Left ventricle myocardium inferior (tissue), 1 donor: ENCODE measurements at regions not wholly inside any gene's neighbourhood (a gene's known extent, or its start where the extent isn't known, plus 50 kb on each side); places are given as distances from the start of the nearest gene placed in this dataset.

ENCODE experiments used
- DNase-seq: peaks from one replicate; pipeline ENCODE4 v3.0.0-alpha.2; 2020
- H3K27ac ChIP-seq: fragments of 200-600 bp; replicated peaks from 2 replicates; pipeline ENCODE4 v1.8.0; 2021
- H3K27me3 ChIP-seq: fragments of 200-600 bp; 2 replicates; pipeline ENCODE4 v1.8.0; 2021; ENCODE audit warnings: low read depth
- H3K36me3 ChIP-seq: fragments of 200-600 bp; 2 replicates; pipeline ENCODE4 v1.8.0; 2021
- H3K4me1 ChIP-seq: fragments of 200-600 bp; 2 replicates; pipeline ENCODE4 v1.8.0; 2021
- H3K4me3 ChIP-seq: fragments of 200-600 bp; 2 replicates; pipeline ENCODE4 v1.8.0; 2021; ENCODE audit warnings: mild to moderate bottlenecking, moderate library complexity
- H3K9me3 ChIP-seq: fragments of 200-600 bp; replicated peaks from 2 replicates; pipeline ENCODE4 v1.8.0; 2021
- intact Hi-C: fragments of 100-400 bp; cut with micrococcal nuclease; formaldehyde crosslinking; loops from one replicate; pipeline ENCODE4 v1.11.0; 2022
- TF ChIP-seq, protein P1 (sequence below): fragments of 200-600 bp; IDR thresholded peaks from 2 replicates; pipeline ENCODE4 v1.8.0; 2021; ENCODE audit warnings: antibody characterized with exemption, mild to moderate bottlenecking, borderline replicate concordance
- donor health status: DM: no; HTN: yes; CAD: no; lungs with severe emphysema.

DNA sequence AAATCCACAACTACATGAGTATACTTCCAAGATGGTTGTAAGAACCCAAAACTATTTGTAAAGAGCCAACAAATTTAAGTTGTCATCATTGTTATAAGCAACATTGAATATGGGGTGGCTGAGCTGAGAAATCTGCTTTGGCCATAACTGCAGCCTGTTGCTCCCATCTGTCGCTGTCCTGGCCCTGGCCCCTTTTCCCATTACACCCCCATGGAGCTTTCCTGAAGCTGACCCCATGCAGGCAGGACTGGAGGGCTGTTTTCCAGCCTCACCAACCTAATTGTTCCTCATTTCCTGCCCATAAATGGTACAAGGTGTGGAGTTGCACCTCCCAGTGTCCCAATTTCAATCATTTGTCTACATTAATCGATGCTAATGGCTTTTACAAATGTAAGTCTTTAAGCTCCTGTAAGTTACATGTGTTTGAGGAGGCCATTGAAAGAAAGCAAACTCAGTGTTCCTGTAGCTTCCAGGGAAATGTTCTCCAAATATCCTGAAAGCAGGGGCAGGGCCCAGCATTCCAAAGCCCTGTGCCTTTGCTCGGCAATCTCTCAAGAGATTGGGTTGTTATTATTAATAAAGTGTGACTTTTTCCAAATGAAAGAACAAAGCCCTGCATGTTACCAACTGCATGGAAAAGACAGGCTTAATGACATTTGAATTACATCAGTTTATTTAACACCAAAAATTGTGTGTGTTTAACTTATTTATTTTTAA, 545.9 kb downstream of the PLPP3 start:
- intact Hi-C loops, result no loop called here
- peaks cover 28% of the 10 kb centered on the region for H3K4me1 ChIP-seq
- no peaks in the 10 kb centered on the region for H3K27me3 ChIP-seq
- H3K4me3 ChIP-seq, result no peak overlapping the region
- TF ChIP-seq, protein P1, sequence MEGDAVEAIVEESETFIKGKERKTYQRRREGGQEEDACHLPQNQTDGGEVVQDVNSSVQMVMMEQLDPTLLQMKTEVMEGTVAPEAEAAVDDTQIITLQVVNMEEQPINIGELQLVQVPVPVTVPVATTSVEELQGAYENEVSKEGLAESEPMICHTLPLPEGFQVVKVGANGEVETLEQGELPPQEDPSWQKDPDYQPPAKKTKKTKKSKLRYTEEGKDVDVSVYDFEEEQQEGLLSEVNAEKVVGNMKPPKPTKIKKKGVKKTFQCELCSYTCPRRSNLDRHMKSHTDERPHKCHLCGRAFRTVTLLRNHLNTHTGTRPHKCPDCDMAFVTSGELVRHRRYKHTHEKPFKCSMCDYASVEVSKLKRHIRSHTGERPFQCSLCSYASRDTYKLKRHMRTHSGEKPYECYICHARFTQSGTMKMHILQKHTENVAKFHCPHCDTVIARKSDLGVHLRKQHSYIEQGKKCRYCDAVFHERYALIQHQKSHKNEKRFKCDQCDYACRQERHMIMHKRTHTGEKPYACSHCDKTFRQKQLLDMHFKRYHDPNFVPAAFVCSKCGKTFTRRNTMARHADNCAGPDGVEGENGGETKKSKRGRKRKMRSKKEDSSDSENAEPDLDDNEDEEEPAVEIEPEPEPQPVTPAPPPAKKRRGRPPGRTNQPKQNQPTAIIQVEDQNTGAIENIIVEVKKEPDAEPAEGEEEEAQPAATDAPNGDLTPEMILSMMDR, result no peak
- H3K36me3 ChIP-seq, result no peaks in the 10 kb centered on the region
- H3K9me3 ChIP-seq, result no peaks in the 10 kb centered on the region
- no peak overlapping the region for H3K27ac ChIP-seq
- DNase-seq, result no peak

DNA sequence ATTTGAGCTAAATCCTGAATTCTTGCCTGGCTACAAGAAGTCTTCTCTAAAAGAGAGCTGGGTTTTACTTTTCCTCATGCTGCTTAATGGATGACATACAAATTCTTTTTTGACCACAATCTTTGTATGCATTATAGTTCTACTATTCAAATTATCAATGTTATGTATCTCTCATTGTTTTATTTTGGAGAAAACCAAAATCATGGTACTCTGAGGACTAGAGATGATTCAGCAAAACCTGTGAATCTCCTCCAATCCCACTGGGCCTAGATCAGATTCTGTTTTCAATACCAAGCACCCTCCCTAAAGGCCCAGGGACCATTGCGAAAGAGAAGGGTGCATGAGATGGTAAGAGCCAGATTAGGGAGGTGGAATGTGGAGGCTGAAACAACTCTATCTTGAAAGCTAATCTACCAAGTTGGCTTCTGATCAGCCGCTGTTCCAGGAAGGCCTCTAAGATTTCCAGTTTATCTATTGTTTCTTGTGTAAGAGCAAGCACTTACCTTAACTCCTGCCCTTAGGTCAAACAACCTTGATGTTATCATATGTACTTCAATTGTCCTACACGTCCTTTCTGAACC, 547.2 kb downstream of the PLPP3 start:
- intact Hi-C loops, result no loop called here
- no peak for DNase-seq

DNA sequence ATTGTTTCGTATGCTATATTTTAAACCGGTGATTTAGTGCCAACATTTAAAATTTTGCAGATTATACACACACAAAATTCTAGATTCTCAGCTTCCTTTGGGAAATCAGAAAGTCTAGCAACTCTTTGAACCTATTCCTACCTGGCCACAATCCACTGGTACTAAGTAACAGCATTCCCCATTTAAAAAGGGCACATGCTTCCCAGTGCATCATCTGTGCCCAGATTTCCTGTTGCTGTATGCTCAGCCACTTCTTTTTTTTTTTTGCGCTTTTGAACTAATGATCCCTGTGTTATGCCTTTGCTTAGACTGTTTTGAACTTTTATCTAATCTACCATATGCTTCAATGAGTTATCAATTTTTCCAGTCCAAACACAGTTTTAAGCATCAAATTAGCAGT, 548.4 kb downstream of the PLPP3 start:
- DNase-seq, result no peak
- Histone ChIP-seq H3K4me3 (no peak overlapping the region), H3K4me1 (peaks cover 21% of the 10 kb centered on the region), H3K27me3 (no peaks in the 10 kb centered on the region), H3K36me3 (no peaks in the 10 kb centered on the region), H3K9me3 (no peaks in the 10 kb centered on the region), H3K27ac (no peak overlapping the region)
- intact Hi-C loops, result no loop called here
- TF ChIP-seq, protein P1, result no peak

More for the DNA sequence above, 547.2 kb downstream of the PLPP3 start:
- no peaks in the 10 kb centered on the region for H3K27me3 ChIP-seq
- H3K36me3 ChIP-seq, result no peaks in the 10 kb centered on the region
- peaks cover 28% of the 10 kb centered on the region for H3K4me1 ChIP-seq
- no peaks in the 10 kb centered on the region for H3K9me3 ChIP-seq
- no peak overlapping the region for H3K4me3 ChIP-seq
- no peak overlapping the region for H3K27ac ChIP-seq
- TF ChIP-seq, protein P1, result no peak

DNA sequence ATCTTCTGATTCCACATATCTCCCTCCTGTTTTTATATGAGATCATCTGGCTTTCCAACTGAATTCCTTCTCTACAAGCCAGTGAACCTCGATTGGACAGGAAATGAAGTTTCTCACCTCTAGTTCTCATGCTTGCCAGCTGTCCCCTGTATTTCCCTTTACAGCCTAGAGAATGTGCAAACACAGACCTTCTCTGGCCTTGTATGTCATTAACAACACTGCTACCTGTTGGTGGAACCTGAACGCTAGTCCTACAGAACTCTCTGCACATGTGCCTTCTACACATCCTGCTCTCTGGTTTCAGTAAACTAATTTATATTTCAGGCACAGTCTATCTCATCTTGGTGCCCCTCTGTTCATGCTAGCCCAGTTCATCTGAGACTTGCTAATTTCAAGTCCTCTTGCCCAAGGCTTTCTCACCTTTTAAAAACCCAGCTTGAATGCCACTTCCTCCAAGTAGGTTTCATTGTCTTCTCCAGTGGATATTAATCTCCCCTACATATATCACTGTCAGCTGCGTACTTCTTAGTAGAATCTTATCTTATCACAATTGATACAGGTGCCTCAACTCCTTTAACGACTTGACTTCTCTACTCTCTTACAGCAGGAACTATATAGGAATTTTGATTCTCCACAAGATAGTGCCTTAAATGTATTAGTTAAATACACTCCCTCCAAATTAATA, 549.9 kb downstream of the PLPP3 start:
- Histone ChIP-seq H3K36me3 (no peaks in the 10 kb centered on the region), H3K4me1 (peaks cover 7% of the 10 kb centered on the region), H3K9me3 (no peaks in the 10 kb centered on the region), H3K4me3 (no peak overlapping the region), H3K27ac (no peak overlapping the region), H3K27me3 (no peaks in the 10 kb centered on the region)
- TF ChIP-seq, protein P1, result no peak
- intact Hi-C loops, result no loop called here
- no peak for DNase-seq

DNA sequence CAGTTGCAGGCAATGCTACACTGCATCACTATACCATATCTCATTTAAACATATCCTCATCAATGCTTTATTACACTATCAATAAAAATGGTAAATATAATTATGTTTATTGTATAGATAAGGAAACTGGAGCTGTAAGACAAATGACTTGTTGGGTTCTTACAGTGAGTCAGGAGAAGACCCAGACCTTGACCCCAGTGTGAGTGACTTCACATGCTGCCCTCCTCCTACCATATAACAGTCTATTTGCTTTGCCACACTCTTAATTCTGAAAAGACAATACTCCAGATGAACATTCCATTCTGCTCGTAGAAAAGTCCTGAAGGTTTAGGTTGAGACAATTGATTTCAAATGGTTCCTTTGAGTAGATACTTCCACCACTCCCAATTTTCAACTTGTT, 550.5 kb downstream of the PLPP3 start:
- DNase-seq, result no peak
- Histone ChIP-seq H3K9me3 (no peaks in the 10 kb centered on the region), H3K27ac (no peak overlapping the region), H3K4me1 (peaks cover 5% of the 10 kb centered on the region), H3K27me3 (no peaks in the 10 kb centered on the region), H3K36me3 (no peaks in the 10 kb centered on the region), H3K4me3 (no peak overlapping the region)
- TF ChIP-seq, protein P1, result no peak
- intact Hi-C loops, result no loop called here
